Glutamatergic neuron (in vitro differentiated cells): ENCODE measurements at regions not wholly inside any gene's neighbourhood (a gene's known extent, or its start where the extent isn't known, plus 50 kb on each side); places are given as distances from the start of the nearest gene placed in this dataset.

Source experiments
- DNase-seq: peaks from one replicate; pipeline ENCODE4 v3.0.0; 2022
- H3K27ac Mint-ChIP-seq: one replicate; pipeline ENCODE4 v1.8.0; 2020; ENCODE audit warnings: mild to moderate bottlenecking, mixed read lengths, inconsistent platforms; ENCODE audit not compliant: unreplicated experiment
- H3K27me3 Mint-ChIP-seq: one replicate; pipeline ENCODE4 v1.8.0; 2020; ENCODE audit warnings: mild to moderate bottlenecking, moderate library complexity, mixed read lengths, inconsistent platforms; ENCODE audit not compliant: unreplicated experiment
- H3K36me3 Mint-ChIP-seq: one replicate; pipeline ENCODE4 v1.8.0; 2020; ENCODE audit warnings: mild to moderate bottlenecking, mixed read lengths, inconsistent platforms; ENCODE audit not compliant: unreplicated experiment
- H3K4me1 Mint-ChIP-seq: one replicate; pipeline ENCODE4 v1.8.0; 2020; ENCODE audit warnings: mild to moderate bottlenecking, low read depth, mixed read lengths, inconsistent platforms; ENCODE audit not compliant: unreplicated experiment
- H3K4me3 Mint-ChIP-seq: one replicate; pipeline ENCODE4 v1.8.0; 2020; ENCODE audit warnings: mild to moderate bottlenecking, mixed read lengths, inconsistent platforms; ENCODE audit not compliant: unreplicated experiment
- H3K9me3 Mint-ChIP-seq: one replicate; pipeline ENCODE4 v1.8.0; 2020; ENCODE audit warnings: mild to moderate bottlenecking, moderate library complexity, mixed read lengths, inconsistent platforms; ENCODE audit not compliant: unreplicated experiment
- TF ChIP-seq, protein P1 (sequence below): fragments of 200-600 bp; sonication (generic); IDR thresholded peaks from one replicate; pipeline ENCODE4 v1.5.0; 2021; ENCODE audit not compliant: partially characterized antibody, unreplicated experiment

DNA sequence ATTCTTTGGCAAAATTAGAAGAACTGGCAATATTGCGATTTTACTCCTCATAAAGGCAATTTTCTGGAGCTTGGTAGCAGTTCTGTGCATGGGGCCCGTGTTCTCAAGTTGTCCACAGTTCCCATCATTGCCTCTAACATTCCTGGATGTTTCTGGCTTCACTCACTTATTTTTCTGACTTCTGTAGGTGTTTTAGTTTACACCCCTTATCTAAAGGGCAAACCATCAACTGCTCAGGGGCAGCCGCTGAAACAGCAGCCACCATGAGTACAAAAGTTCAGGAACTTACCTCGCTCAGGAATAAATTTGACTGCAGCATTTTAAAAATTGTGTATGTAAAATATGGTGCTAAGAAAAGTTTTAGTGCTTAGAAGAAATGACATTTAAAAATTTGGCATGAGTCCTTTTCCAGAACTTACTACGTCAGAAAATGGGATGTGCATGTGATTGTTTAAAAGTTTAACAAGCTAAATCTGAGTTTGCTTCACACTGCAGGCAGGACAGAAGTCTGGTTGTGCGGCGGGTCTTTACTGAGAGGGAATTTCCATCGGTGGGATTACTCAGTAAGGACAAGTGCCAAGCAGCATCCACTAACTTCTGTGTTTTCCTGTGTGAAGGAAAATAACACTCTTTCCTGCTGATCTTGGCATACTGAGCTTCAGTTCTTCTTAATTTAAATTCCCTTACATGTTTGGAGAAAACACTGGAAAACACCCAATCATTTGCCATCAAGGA, 261.7 kb downstream of the MAT2B start:
- Mint-ChIP-seq H3K4me3 (no peak overlapping the region), H3K27ac (no peak overlapping the region), H3K9me3 (no peaks in the 10 kb centered on the region), H3K27me3 (no peaks in the 10 kb centered on the region), H3K36me3 (no peaks in the 10 kb centered on the region), H3K4me1 (peaks cover 15% of the 10 kb centered on the region)
- no peak for DNase-seq
- TF ChIP-seq, protein P1, sequence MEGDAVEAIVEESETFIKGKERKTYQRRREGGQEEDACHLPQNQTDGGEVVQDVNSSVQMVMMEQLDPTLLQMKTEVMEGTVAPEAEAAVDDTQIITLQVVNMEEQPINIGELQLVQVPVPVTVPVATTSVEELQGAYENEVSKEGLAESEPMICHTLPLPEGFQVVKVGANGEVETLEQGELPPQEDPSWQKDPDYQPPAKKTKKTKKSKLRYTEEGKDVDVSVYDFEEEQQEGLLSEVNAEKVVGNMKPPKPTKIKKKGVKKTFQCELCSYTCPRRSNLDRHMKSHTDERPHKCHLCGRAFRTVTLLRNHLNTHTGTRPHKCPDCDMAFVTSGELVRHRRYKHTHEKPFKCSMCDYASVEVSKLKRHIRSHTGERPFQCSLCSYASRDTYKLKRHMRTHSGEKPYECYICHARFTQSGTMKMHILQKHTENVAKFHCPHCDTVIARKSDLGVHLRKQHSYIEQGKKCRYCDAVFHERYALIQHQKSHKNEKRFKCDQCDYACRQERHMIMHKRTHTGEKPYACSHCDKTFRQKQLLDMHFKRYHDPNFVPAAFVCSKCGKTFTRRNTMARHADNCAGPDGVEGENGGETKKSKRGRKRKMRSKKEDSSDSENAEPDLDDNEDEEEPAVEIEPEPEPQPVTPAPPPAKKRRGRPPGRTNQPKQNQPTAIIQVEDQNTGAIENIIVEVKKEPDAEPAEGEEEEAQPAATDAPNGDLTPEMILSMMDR: no peak

DNA sequence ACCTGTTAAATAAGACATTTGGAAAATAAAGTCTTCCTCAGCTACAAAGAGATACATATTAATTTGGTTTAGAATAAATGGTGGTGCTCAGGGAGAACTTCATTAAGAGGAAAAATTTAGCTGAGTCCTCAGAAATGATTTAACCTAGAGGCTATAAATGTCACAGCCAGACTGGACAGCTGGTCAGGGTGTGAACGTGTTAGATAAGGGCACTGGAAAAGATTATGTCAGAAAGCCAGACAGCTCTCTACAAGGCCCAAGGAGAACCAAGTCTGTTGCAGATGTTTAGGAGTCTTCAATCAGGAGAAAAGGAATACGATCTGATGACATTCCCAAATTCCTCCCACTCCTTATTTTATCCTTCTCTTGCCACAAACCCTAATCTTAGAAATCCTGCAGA, 265.2 kb downstream of the MAT2B start:
- H3K27ac Mint-ChIP-seq: no peak overlapping the region
- TF ChIP-seq, protein P1: no peak
- DNase-seq: no peak
- no peaks in the 10 kb centered on the region for H3K27me3 Mint-ChIP-seq
- no peaks in the 10 kb centered on the region for H3K36me3 Mint-ChIP-seq
- H3K9me3 Mint-ChIP-seq: no peaks in the 10 kb centered on the region
- H3K4me1 Mint-ChIP-seq: peaks cover 21% of the 10 kb centered on the region
- no peak overlapping the region for H3K4me3 Mint-ChIP-seq

DNA sequence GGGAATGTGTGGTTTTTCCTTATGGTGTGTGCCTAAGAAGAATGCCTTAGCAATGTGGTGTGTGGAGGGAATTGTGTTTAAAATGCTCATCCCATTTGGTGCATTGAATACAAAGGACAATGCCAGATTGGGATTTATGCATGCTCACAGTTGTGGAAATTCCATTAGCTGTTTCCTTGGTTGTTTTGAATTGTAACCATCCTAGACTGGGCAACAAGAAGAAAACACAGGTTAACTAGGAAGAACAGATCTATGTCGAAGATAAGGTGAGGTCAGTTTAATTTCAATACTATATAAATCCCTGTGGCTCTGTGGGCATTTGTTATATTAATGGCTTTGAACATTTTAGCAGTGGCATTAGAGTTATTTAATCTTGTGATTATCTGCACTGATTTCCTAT, 266.8 kb downstream of the MAT2B start:
- no peak overlapping the region for H3K27ac Mint-ChIP-seq

DNA sequence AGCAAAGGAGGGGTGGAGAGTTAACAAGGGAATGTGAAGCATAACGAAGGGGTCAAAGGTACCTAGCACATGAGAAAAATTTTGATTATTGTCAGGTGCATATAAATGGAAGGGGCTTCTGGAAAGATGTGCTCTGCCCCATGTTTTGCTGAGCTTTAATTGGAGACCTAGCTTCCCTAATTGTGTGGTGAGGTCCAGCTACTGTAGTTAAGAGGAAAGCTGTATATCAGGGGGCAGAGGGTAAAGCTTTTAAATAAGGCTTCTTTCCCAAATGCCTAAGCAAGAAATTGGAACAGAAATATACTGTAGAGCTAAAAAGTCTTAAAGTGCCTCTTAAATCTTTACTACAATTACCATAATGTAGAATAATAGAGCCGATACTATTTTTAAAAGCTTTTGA, 267.2 kb downstream of the MAT2B start:
- no peaks in the 10 kb centered on the region for H3K36me3 Mint-ChIP-seq
- H3K9me3 Mint-ChIP-seq: no peaks in the 10 kb centered on the region
- TF ChIP-seq, protein P1: no peak
- no peak for DNase-seq
- no peak overlapping the region for H3K4me3 Mint-ChIP-seq
- H3K4me1 Mint-ChIP-seq: peaks cover 21% of the 10 kb centered on the region
- no peaks in the 10 kb centered on the region for H3K27me3 Mint-ChIP-seq
- no peak overlapping the region for H3K27ac Mint-ChIP-seq

More for the DNA sequence above, 266.8 kb downstream of the MAT2B start:
- Mint-ChIP-seq H3K4me1 (peaks cover 21% of the 10 kb centered on the region), H3K4me3 (no peak overlapping the region), H3K36me3 (no peaks in the 10 kb centered on the region), H3K9me3 (no peaks in the 10 kb centered on the region), H3K27me3 (no peaks in the 10 kb centered on the region)
- TF ChIP-seq, protein P1: no peak
- no peak for DNase-seq

DNA sequence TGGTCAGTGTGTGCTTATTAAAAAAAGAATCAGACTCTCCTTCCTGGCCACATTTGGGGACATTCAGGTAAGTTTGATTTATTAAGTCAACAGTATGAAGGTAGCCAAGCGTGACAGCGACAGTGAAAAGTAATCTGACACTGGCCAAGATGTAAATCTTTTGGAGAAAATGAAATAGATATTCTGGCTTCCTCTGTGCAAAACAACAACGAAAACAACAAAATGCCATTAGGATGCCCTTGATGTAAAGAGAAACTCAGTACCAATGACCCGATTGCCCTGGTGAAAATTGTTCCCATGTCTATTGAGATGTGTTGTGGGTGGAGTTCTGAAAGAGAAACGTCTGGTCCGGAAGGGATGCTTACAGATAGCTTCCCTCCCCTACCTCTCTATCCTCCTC, 267.8 kb downstream of the MAT2B start:
- Mint-ChIP-seq H3K27ac (no peak overlapping the region), H3K4me1 (peaks cover 21% of the 10 kb centered on the region), H3K36me3 (no peaks in the 10 kb centered on the region), H3K27me3 (no peaks in the 10 kb centered on the region), H3K4me3 (no peak overlapping the region), H3K9me3 (peaks cover 1% of the 10 kb centered on the region)
- TF ChIP-seq, protein P1: no peak
- no peak for DNase-seq
